Adrenal gland (tissue), 9 donors: ENCODE measurements at regions not wholly inside any gene's neighbourhood (a gene's known extent, or its start where the extent isn't known, plus 50 kb on each side); places are given as distances from the start of the nearest gene placed in this dataset.

ENCODE experiments used
- DNase-seq, 7 donors: peaks; one replicate each; pipeline ENCODE4 v3.0.0-alpha.2; 2019 to 2020
- H3K27ac ChIP-seq, 5 donors: fragments of 200-600 bp; sonication (generic) in 4 of 5; 1 replicate in 3 of 5; 2 replicates in 2 of 5; pipeline versions ENCODE4 v1.5.1 to v1.8.0; 2016 to 2020; ENCODE audit warnings: mild to moderate bottlenecking in 1 of 5
- H3K27me3 ChIP-seq: fragments of 200-600 bp; 2 replicates; pipeline ENCODE4 v1.8.0; 2021
- H3K36me3 ChIP-seq, 2 donors: fragments of 200-600 bp; replicated peaks in 1 of 2; 1 replicate in 1 of 2; 2 replicates in 1 of 2; pipeline versions ENCODE4 v1.5.1 to v1.8.0; 2018 to 2022
- H3K4me1 ChIP-seq, 2 donors: fragments of 200-600 bp; replicated peaks in 1 of 2; 1 replicate in 1 of 2; 2 replicates in 1 of 2; pipeline versions ENCODE4 v1.5.1 to v1.8.0; 2018 to 2021
- H3K4me3 ChIP-seq, 4 donors: fragments of 200-600 bp; sonication (generic) in 3 of 4; one replicate each; pipeline ENCODE4 v1.5.1; 2016 to 2018
- H3K9me3 ChIP-seq, 3 donors: fragments of 200-600 bp; sonication (generic) in 1 of 3; replicated peaks in 1 of 3; 1 replicate in 2 of 3; 2 replicates in 1 of 3; pipeline versions ENCODE4 v1.5.1 to v1.8.0; 2016 to 2021
- CTCF ChIP-seq, 6 experiments: fragments of 450-650 bp in 4 of 6; fragments of 200-600 bp in 2 of 6; sonication (generic) in 1 of 6; IDR thresholded peaks; 1 replicate in 5 of 6; 2 replicates in 1 of 6; pipeline versions ENCODE4 v1.5.1 to v1.8.0; 2016 to 2021; ENCODE audit warnings: antibody characterized with exemption in 6 of 6, mild to moderate bottlenecking in 2 of 6, moderate library complexity in 1 of 6
- POLR2A ChIP-seq, 2 donors: fragments of 450-650 bp; IDR thresholded peaks; one replicate each; pipeline ENCODE4 v1.6.1; 2017; ENCODE audit warnings: antibody characterized with exemption in 2 of 2, mild to moderate bottlenecking in 2 of 2, moderate library complexity in 1 of 2
- WGBS, 4 donors: extraction: QIAGEN DNeasy Blood & Tissue Kit in 2 of 4; methylation state at CpG; one replicate each; pipeline versions ENCODE4 v1.1.5 to v1.1.7; 2013 to 2017; 5-methylcytosine and 5-hydroxymethylcytosine counted together
- intact Hi-C, 2 donors: fragments of 100-400 bp; cut with DNase I; formaldehyde crosslinking; loops; one replicate each; pipeline versions ENCODE4 v1.14.1 to v1.15.0; 2022 to 2023
- donor health status: healthy with polysubstance abuse.
- donor health status: Bipolar disorder and iron deficiency.
- donor health status: DM: yes; HTN: yes; CAD: no.
- donor health status: DM: no; HTN: no; CAD: no.
- donor health status: DM: no; HTN: no; CAD: no.

GRCh38 chr5:135635451-135635850 lies 56.7 kb upstream of the CXCL14 start:
- TF ChIP-seq POLR2A (IDR thresholded peaks at IDR 0.05) (no peak), CTCF (IDR thresholded peaks at IDR 0.05) (no peak)
- H3K27me3 ChIP-seq: no peaks in the 10 kb centered on the region
- no peak overlapping the region for H3K27ac ChIP-seq
- H3K9me3 ChIP-seq: no peaks in the 10 kb centered on the region
- no peak overlapping the region for H3K4me3 ChIP-seq
- 57 to 73% (median 64%) methylated on average over 5 of the region's 5 CpGs for WGBS, 4 donors
- H3K36me3 ChIP-seq: no peaks in the 10 kb centered on the region
- no peak for DNase-seq
- intact Hi-C loops: no loop called here
- no peaks in the 10 kb centered on the region for H3K4me1 ChIP-seq

DNA sequence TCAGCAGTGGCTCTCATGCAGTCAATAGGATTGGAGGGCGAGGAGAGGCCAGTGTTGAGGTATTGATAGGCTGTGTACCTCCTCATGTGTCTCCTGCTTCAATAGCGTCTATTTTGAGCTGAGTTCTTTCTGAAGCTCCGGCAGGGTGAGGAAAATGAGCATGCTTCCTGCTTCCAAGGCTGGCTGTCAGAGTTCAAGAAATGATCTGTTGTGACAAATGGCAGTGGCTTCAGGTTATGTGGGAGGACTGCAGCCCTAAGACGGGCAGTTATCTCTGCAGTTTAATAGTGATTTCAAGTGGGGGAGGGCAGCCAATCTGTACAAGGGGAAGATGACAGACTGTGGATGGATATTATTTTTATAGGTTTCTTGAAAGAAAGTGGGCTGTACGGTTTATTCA lies 54.0 kb upstream of the CXCL14 start:
- 32 to 44% (median 36%) methylated on average over 5 of the region's 5 CpGs for WGBS, 4 donors

DNA sequence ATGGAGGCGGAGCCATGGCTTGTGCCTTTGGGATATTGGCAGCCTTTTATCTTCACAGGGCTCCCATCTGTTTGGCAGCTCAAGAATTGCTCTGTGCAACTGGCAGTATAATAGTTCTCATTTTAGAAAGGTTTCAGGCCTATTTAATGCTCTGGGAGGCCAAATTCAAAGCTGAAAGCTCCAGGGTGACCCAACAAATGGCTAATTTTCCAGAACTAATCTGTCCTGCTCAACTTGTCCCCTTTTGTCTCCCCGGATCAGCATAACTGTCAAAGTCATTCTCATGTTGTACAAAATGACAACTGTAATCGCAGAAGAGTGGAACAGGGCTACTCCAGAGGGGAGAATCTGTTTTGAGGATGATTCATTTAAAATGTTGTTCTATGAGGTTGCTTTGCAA lies 52.6 kb upstream of the CXCL14 start:
- Histone ChIP-seq H3K27me3 (no peaks in the 10 kb centered on the region), H3K4me3 (no peak overlapping the region), H3K9me3 (no peaks in the 10 kb centered on the region), H3K4me1 (no peaks in the 10 kb centered on the region), H3K36me3 (no peaks in the 10 kb centered on the region), H3K27ac (no peak overlapping the region)
- TF ChIP-seq CTCF (IDR thresholded peaks at IDR 0.05) (no peak), POLR2A (IDR thresholded peaks at IDR 0.05) (no peak)
- no peak for DNase-seq
- WGBS, 4 donors: 58 to 91% (median 80%) methylated on average over 3 of the region's 3 CpGs
- intact Hi-C loops: no loop called here

More for the DNA sequence above, 54.0 kb upstream of the CXCL14 start:
- no peak for TF ChIP-seq CTCF (IDR thresholded peaks at IDR 0.05)
- TF ChIP-seq POLR2A (IDR thresholded peaks at IDR 0.05): no peak
- Histone ChIP-seq H3K9me3 (no peaks in the 10 kb centered on the region), H3K4me1 (no peaks in the 10 kb centered on the region), H3K27me3 (no peaks in the 10 kb centered on the region), H3K36me3 (no peaks in the 10 kb centered on the region), H3K27ac (no peak overlapping the region), H3K4me3 (no peak overlapping the region)
- no peak for DNase-seq
- intact Hi-C loops: no loop called here

- Histone ChIP-seq H3K4me3 (no peak overlapping the region), H3K9me3 (no peaks in the 10 kb centered on the region), H3K27me3 (no peaks in the 10 kb centered on the region), H3K27ac (no peak overlapping the region), H3K36me3 (no peaks in the 10 kb centered on the region), H3K4me1 (no peaks in the 10 kb centered on the region)
- no peak for TF ChIP-seq POLR2A (IDR thresholded peaks at IDR 0.05)
- no peak for TF ChIP-seq CTCF (IDR thresholded peaks at IDR 0.05)
- no peak for DNase-seq
- WGBS, 4 donors: 72 to 89% (median 86%) methylated on average over 4 of the region's 4 CpGs
- intact Hi-C loops: no loop called here
Observed at GRCh38 chr5:135629666-135630065, 50.9 kb upstream of the CXCL14 start.
